ENCODE measurements at regions not wholly inside any gene's neighbourhood (a gene's known extent, or its start where the extent isn't known, plus 50 kb on each side); places are given as distances from the start of the nearest gene placed in this dataset.

- H3K9me3 Mint-ChIP-seq: no peaks in the 10 kb centered on the region
These were observed 309.1 kb upstream of the C2CD4B start for GRCh38 chr15:62474021-62474770.

GRCh38 chr15:62474771-62475124, 309.7 kb upstream of the C2CD4B start:
- Histone ChIP-seq H3K9me3 (ENCODE audit: control insufficient read depth, low read length) (no peaks in the 10 kb centered on the region), H3K36me3 (ENCODE audit: control insufficient read depth, insufficient read depth, low read length) (no peaks in the 10 kb centered on the region), H3K4me1 (ENCODE audit: control insufficient read depth, insufficient read depth, low read length) (no peaks in the 10 kb centered on the region), H3K9ac (ENCODE audit: extremely low read depth, low read length, poor library complexity, severe bottlenecking) (no peak overlapping the region), H3K4me3 (ENCODE audit: low read length) (no peak overlapping the region), H3K27ac (ENCODE audit: low read depth, low read length) (no peak overlapping the region), H3K27me3 (ENCODE audit: control insufficient read depth, insufficient read depth, low read length, poor library complexity, severe bottlenecking) (no peaks in the 10 kb centered on the region)
- H3K27me3 Mint-ChIP-seq (ENCODE audit: insufficient read depth): no peaks in the 10 kb centered on the region
- H3K27ac Mint-ChIP-seq: peak overlapping the region; percentile 90
- no peak for DNase-seq
- H3K9me3 Mint-ChIP-seq: no peaks in the 10 kb centered on the region
- no peak for TF ChIP-seq CTCF (conservative IDR thresholded peaks at IDR 0.05)
- no peak overlapping the region for H3K4me3 Mint-ChIP-seq
- H3K4me1 Mint-ChIP-seq: peaks cover 43% of the 10 kb centered on the region
- H3K36me3 Mint-ChIP-seq (ENCODE audit: low read depth): peaks cover 6% of the 10 kb centered on the region
- 23 to 59% methylated on average over 2 to 4 of the region's 5 CpGs for WGBS, 2 experiments (ENCODE audit: insufficient coverage in 1 of 2, insufficient read length in 1 of 2)

More at GRCh38 chr15:62474021-62474770, 309.1 kb upstream of the C2CD4B start:
- Histone ChIP-seq H3K27ac (ENCODE audit: low read depth, low read length) (no peak overlapping the region), H3K4me3 (ENCODE audit: low read length) (no peak overlapping the region), H3K9me3 (ENCODE audit: control insufficient read depth, low read length) (no peaks in the 10 kb centered on the region), H3K36me3 (ENCODE audit: control insufficient read depth, insufficient read depth, low read length) (no peaks in the 10 kb centered on the region), H3K9ac (ENCODE audit: extremely low read depth, low read length, poor library complexity, severe bottlenecking) (no peak overlapping the region), H3K27me3 (ENCODE audit: control insufficient read depth, insufficient read depth, low read length, poor library complexity, severe bottlenecking) (no peaks in the 10 kb centered on the region), H3K4me1 (ENCODE audit: control insufficient read depth, insufficient read depth, low read length) (no peaks in the 10 kb centered on the region)
- TF ChIP-seq CTCF (conservative IDR thresholded peaks at IDR 0.05): no peak
- Mint-ChIP-seq H3K27me3 (ENCODE audit: insufficient read depth) (no peaks in the 10 kb centered on the region), H3K36me3 (ENCODE audit: low read depth) (peaks cover 4% of the 10 kb centered on the region), H3K4me3 (no peak overlapping the region), H3K4me1 (peaks cover 49% of the 10 kb centered on the region), H3K27ac (peak overlapping the region; percentile 90)
- 75 to 80% methylated on average over 8 to 9 of the region's 9 CpGs for WGBS, 2 experiments (ENCODE audit: insufficient coverage in 1 of 2, insufficient read length in 1 of 2)
- no peak for DNase-seq

GRCh38 chr15:62475591-62475990, 310.5 kb upstream of the C2CD4B start:
- Histone ChIP-seq H3K4me3 (ENCODE audit: low read length) (no peak overlapping the region), H3K27ac (ENCODE audit: low read depth, low read length) (no peak overlapping the region), H3K9ac (ENCODE audit: extremely low read depth, low read length, poor library complexity, severe bottlenecking) (no peak overlapping the region), H3K36me3 (ENCODE audit: control insufficient read depth, insufficient read depth, low read length) (no peaks in the 10 kb centered on the region), H3K4me1 (ENCODE audit: control insufficient read depth, insufficient read depth, low read length) (no peaks in the 10 kb centered on the region), H3K9me3 (ENCODE audit: control insufficient read depth, low read length) (no peaks in the 10 kb centered on the region), H3K27me3 (ENCODE audit: control insufficient read depth, insufficient read depth, low read length, poor library complexity, severe bottlenecking) (no peaks in the 10 kb centered on the region)
- no peak for TF ChIP-seq CTCF (conservative IDR thresholded peaks at IDR 0.05)
- no peaks in the 10 kb centered on the region for H3K27me3 Mint-ChIP-seq (ENCODE audit: insufficient read depth)
- peaks cover 6% of the 10 kb centered on the region for H3K36me3 Mint-ChIP-seq (ENCODE audit: low read depth)
- 99 to 100% methylated on average over 1 to 2 of the region's 2 CpGs for WGBS, 2 experiments (ENCODE audit: insufficient coverage in 1 of 2, insufficient read length in 1 of 2)
- H3K9me3 Mint-ChIP-seq: no peaks in the 10 kb centered on the region
- no peak overlapping the region for H3K27ac Mint-ChIP-seq
- H3K4me1 Mint-ChIP-seq: peaks cover 38% of the 10 kb centered on the region
- DNase-seq: no peak
- no peak overlapping the region for H3K4me3 Mint-ChIP-seq

Measured in endodermal cell (in vitro differentiated cells).